K562 (cell line): ENCODE measurements at regions not wholly inside any gene's neighbourhood (a gene's known extent, or its start where the extent isn't known, plus 50 kb on each side); places are given as distances from the start of the nearest gene placed in this dataset.

Experiments
- ATF3 ChIP-seq, 2 experiments: fragments of 450-650 bp in 1 of 2; sonication (generic) in 1 of 2; formaldehyde crosslinking in 1 of 2; IDR thresholded peaks in 1 of 2; conservative IDR thresholded peaks in 1 of 2; 2 replicates each; pipeline versions ENCODE4 v1.6.1 to v1.8.1; 2016 to 2023; ENCODE audit warnings: mild to moderate bottlenecking in 2 of 2, moderate library complexity in 2 of 2, inconsistent platforms in 1 of 2, missing genetic modification reagents in 1 of 2
- CTCF ChIP-seq, 3 experiments: IDR thresholded peaks in 2 of 3; conservative IDR thresholded peaks in 1 of 3; 2 replicates each; pipeline ENCODE4 v1.5.1; 2011 to 2012; ENCODE audit warnings: low read length in 3 of 3, mild to moderate bottlenecking in 3 of 3, control low read depth in 2 of 3, improper control_type of control experiment in 1 of 3, inconsistent platforms in 1 of 3, low read depth in 1 of 3, mixed read lengths in 1 of 3, moderate library complexity in 1 of 3; ENCODE audit not compliant: insufficient read depth in 2 of 3
- ETV1 ChIP-seq: fragments of 450-650 bp; conservative IDR thresholded peaks from 2 replicates; pipeline ENCODE4 v1.6.1; 2016; ENCODE audit warnings: missing genetic modification characterization, control low read depth, low read depth, missing compliant biosample characterization
- HDAC2 ChIP-seq: fragments of 450-650 bp; IDR thresholded peaks from 2 replicates; pipeline ENCODE4 v1.6.1; 2016; ENCODE audit warnings: mild to moderate bottlenecking
- PHF8 ChIP-seq: fragments of 200-600 bp; sonication (generic); IDR thresholded peaks from 2 replicates; pipeline ENCODE4 v1.6.1; 2012; ENCODE audit warnings: mixed run types, mild to moderate bottlenecking, inconsistent platforms, low read length, moderate library complexity, borderline replicate concordance
- RBM17 ChIP-seq: fragments of 200-400 bp; formaldehyde crosslinking; IDR thresholded peaks from 2 replicates; pipeline ENCODE4 v1.6.1; 2017; ENCODE audit warnings: low read depth, mild to moderate bottlenecking, low read length, borderline replicate concordance
- SETDB1 ChIP-seq: IDR thresholded peaks from one replicate; pipeline ENCODE4 v1.6.1; 2012; ENCODE audit warnings: low read length, control low read depth, inconsistent platforms
- TCF15 ChIP-seq: fragments of 250-450 bp; sonication (Bioruptor Pico); IDR thresholded peaks from 2 replicates; pipeline ENCODE4 v1.8.0; 2022; ENCODE audit warnings: moderate library complexity, mild to moderate bottlenecking, inconsistent platforms
- ZNF263 ChIP-seq: sonication (generic); formaldehyde crosslinking; IDR thresholded peaks from 2 replicates; pipeline ENCODE4 v1.8.0; 2022; ENCODE audit warnings: mild to moderate bottlenecking, missing genetic modification reagents, borderline replicate concordance

GRCh38 chr6:154579485-154579884, 69.0 kb upstream of the CNKSR3 start:
- TF ChIP-seq ATF3 (IDR thresholded peaks at IDR 0.05) (no peak), ATF3 (CRISPR knock-in tag; conservative IDR thresholded peaks at IDR 0.05) (no peak), HDAC2 (no peak), RBM17 (no peak), PHF8 (no peak), TCF15 (CRISPR knock-in tag) (no peak), ZNF263 (CRISPR knock-in tag) (no peak), CTCF (IDR thresholded peaks at IDR 0.05 in 2 of 3, conservative IDR thresholded peaks at IDR 0.05 in 1 of 3; ENCODE audit: insufficient read depth in 2 of 3, low read depth in 1 of 3, low read length in 3 of 3) (no peak), ETV1 (tag) (no peak), SETDB1 (no peak)
